Nephron (organoid): ENCODE measurements at regions not wholly inside any gene's neighbourhood (a gene's known extent, or its start where the extent isn't known, plus 50 kb on each side); places are given as distances from the start of the nearest gene placed in this dataset.
"Not testable (repeated sequence)": the region's sequence is repeated elsewhere in the genome, so short reads cannot be mapped to it uniquely, and the experiment has no call there.

ENCODE experiments used
- H3K27ac Mint-ChIP-seq, 3 experiments: 2 replicates each; pipeline ENCODE4 v1.8.0; 2020; ENCODE audit warnings: mixed read lengths in 3 of 3, mild to moderate bottlenecking in 2 of 3, moderate library complexity in 1 of 3
- H3K27me3 Mint-ChIP-seq: 2 replicates; pipeline ENCODE4 v1.8.0; 2021; ENCODE audit warnings: low read depth, mild to moderate bottlenecking, moderate library complexity, mixed read lengths
- H3K36me3 Mint-ChIP-seq: 2 replicates; pipeline ENCODE4 v1.8.0; 2020; ENCODE audit warnings: low read depth, mixed read lengths
- H3K4me1 Mint-ChIP-seq: 2 replicates; pipeline ENCODE4 v1.8.0; 2020; ENCODE audit warnings: mixed read lengths
- H3K4me3 Mint-ChIP-seq, 3 experiments: 2 replicates each; pipeline ENCODE4 v1.8.0; 2020; ENCODE audit warnings: mild to moderate bottlenecking in 3 of 3, mixed read lengths in 3 of 3, moderate library complexity in 2 of 3
- H3K9me3 Mint-ChIP-seq: 2 replicates; pipeline ENCODE4 v1.8.0; 2020; ENCODE audit warnings: mixed read lengths
- CTCF ChIP-seq, 3 experiments: fragments of 200-600 bp; sonication (generic); IDR thresholded peaks; one replicate each; pipeline ENCODE4 v1.5.0; 2021; ENCODE audit warnings: antibody characterized with exemption in 3 of 3; ENCODE audit not compliant: unreplicated experiment in 3 of 3

GRCh38 chr1:177424744-177425143 lies 254.0 kb downstream of the BRINP2 start:
- H3K4me1 Mint-ChIP-seq: peaks cover 6% of the 10 kb centered on the region
- H3K9me3 Mint-ChIP-seq: no peaks in the 10 kb centered on the region
- no peak overlapping the region for H3K4me3 Mint-ChIP-seq
- no peak overlapping the region for H3K27ac Mint-ChIP-seq
- peaks cover 11% of the 10 kb centered on the region for H3K27me3 Mint-ChIP-seq
- no peak for TF ChIP-seq CTCF (IDR thresholded peaks at IDR 0.05; ENCODE audit: unreplicated experiment in 3 of 3)
- no peaks in the 10 kb centered on the region for H3K36me3 Mint-ChIP-seq

- peaks cover 6% of the 10 kb centered on the region for H3K4me1 Mint-ChIP-seq
- no peak overlapping the region for H3K4me3 Mint-ChIP-seq
- H3K9me3 Mint-ChIP-seq: no peaks in the 10 kb centered on the region
- no peaks in the 10 kb centered on the region for H3K36me3 Mint-ChIP-seq
- peaks cover 8% of the 10 kb centered on the region for H3K27me3 Mint-ChIP-seq
- H3K27ac Mint-ChIP-seq: no peak overlapping the region
- no peak for TF ChIP-seq CTCF (IDR thresholded peaks at IDR 0.05; ENCODE audit: unreplicated experiment in 3 of 3)
These were observed 252.3 kb downstream of the BRINP2 start for GRCh38 chr1:177423090-177423489.

GRCh38 chr1:177413982-177414596 lies 243.3 kb downstream of the BRINP2 start:
- TF ChIP-seq CTCF (IDR thresholded peaks at IDR 0.05; ENCODE audit: unreplicated experiment in 3 of 3): no peak
- no peak overlapping the region for H3K4me3 Mint-ChIP-seq
- no peaks in the 10 kb centered on the region for H3K4me1 Mint-ChIP-seq
- H3K27ac Mint-ChIP-seq: no peak overlapping the region
- H3K36me3 Mint-ChIP-seq: no peaks in the 10 kb centered on the region
- no peaks in the 10 kb centered on the region for H3K9me3 Mint-ChIP-seq
- no peaks in the 10 kb centered on the region for H3K27me3 Mint-ChIP-seq

- no peak overlapping the region for H3K4me3 Mint-ChIP-seq
- no peak for TF ChIP-seq CTCF (IDR thresholded peaks at IDR 0.05; ENCODE audit: unreplicated experiment in 3 of 3)
- H3K9me3 Mint-ChIP-seq: peaks cover 13% of the 10 kb centered on the region
- peaks cover 8% of the 10 kb centered on the region for H3K36me3 Mint-ChIP-seq
- H3K4me1 Mint-ChIP-seq: no peaks in the 10 kb centered on the region
- no peak overlapping the region for H3K27ac Mint-ChIP-seq
- H3K27me3 Mint-ChIP-seq: no peaks in the 10 kb centered on the region
These were observed 240.6 kb downstream of the BRINP2 start for GRCh38 chr1:177411381-177411780.

- no peak overlapping the region for H3K4me3 Mint-ChIP-seq
- no peak for TF ChIP-seq CTCF (IDR thresholded peaks at IDR 0.05; ENCODE audit: unreplicated experiment in 3 of 3)
- H3K4me1 Mint-ChIP-seq: no peaks in the 10 kb centered on the region
- H3K9me3 Mint-ChIP-seq: peaks cover 16% of the 10 kb centered on the region
- H3K36me3 Mint-ChIP-seq: peaks cover 8% of the 10 kb centered on the region
- no peak overlapping the region for H3K27ac Mint-ChIP-seq
- H3K27me3 Mint-ChIP-seq: no peaks in the 10 kb centered on the region
These were observed 239.5 kb downstream of the BRINP2 start for GRCh38 chr1:177410179-177410766.

- not testable (repeated sequence) for H3K27me3 Mint-ChIP-seq, H3K36me3 Mint-ChIP-seq, H3K4me3 Mint-ChIP-seq, H3K4me1 Mint-ChIP-seq, H3K27ac Mint-ChIP-seq
- H3K9me3 Mint-ChIP-seq: peaks cover 23% of the 10 kb centered on the region
These were observed 235.6 kb downstream of the BRINP2 start for GRCh38 chr1:177406323-177406722.
